Right lobe of liver (tissue), 4 donors: ENCODE measurements at regions not wholly inside any gene's neighbourhood (a gene's known extent, or its start where the extent isn't known, plus 50 kb on each side); places are given as distances from the start of the nearest gene placed in this dataset.

ENCODE experiments used
- CTCF ChIP-seq, 4 donors: fragments of 200-600 bp in 3 of 4; fragments of 450-650 bp in 1 of 4; IDR thresholded peaks; one replicate each; pipeline versions ENCODE4 v1.5.1 to v1.8.0; 2016 to 2022; ENCODE audit warnings: antibody characterized with exemption in 4 of 4, mild to moderate bottlenecking in 2 of 4
- POLR2A ChIP-seq: fragments of 450-650 bp; IDR thresholded peaks from one replicate; pipeline ENCODE4 v1.6.1; 2017; ENCODE audit warnings: antibody characterized with exemption, mild to moderate bottlenecking
- donor health status: DM: no; HTN: no; CAD: no.
- donor health status: DM: no; HTN: no; CAD: no.
- donor health status: DM: no; HTN: yes; CAD: no.

GRCh38 chr4:144296941-144297340 is 156.4 kb upstream of the GYPA start:
- TF ChIP-seq POLR2A (no peak), CTCF (IDR thresholded peaks at IDR 0.05) (no peak)
